ENCODE measurements at regions not wholly inside any gene's neighbourhood (a gene's known extent, or its start where the extent isn't known, plus 50 kb on each side); places are given as distances from the start of the nearest gene placed in this dataset.

GRCh38 chr3:31438742-31439141 lies 94.0 kb upstream of the STT3B start:
- TF ChIP-seq EZH2 (IDR thresholded peaks at IDR 0.05; ENCODE audit: borderline replicate concordance, low read depth, low read length, severe bottlenecking) (no peak), CTCF (IDR thresholded peaks at IDR 0.05; ENCODE audit: extremely low read depth in 1 of 2, insufficient read depth in 1 of 2, low read depth in 1 of 2, low read length in 2 of 2) (no peak), GATA2 (IDR thresholded peaks at IDR 0.05; ENCODE audit: insufficient read depth, insufficient read length, low read depth, low read length) (no peak), POLR2A (IDR thresholded peaks at IDR 0.05; ENCODE audit: low read depth, low read length) (no peak), POLR2AphosphoS5 (IDR thresholded peaks at IDR 0.05; ENCODE audit: insufficient read depth, low read depth, low read length) (no peak)

Data from endothelial cell of umbilical vein (primary cell).